A673 (cell line): ENCODE measurements at regions not wholly inside any gene's neighbourhood (a gene's known extent, or its start where the extent isn't known, plus 50 kb on each side); places are given as distances from the start of the nearest gene placed in this dataset.

ENCODE experiments used
- CTCF ChIP-seq: fragments of 300-800, 200-600 bp; sonication (generic); conservative IDR thresholded peaks from 2 replicates; pipeline ENCODE4 v1.5.1; 2017; ENCODE audit warnings: low read depth, mild to moderate bottlenecking, antibody characterized with exemption, low read length, moderate library complexity, mixed read lengths
- EZH2 ChIP-seq: fragments of 200-600 bp; sonication (generic); IDR thresholded peaks from 2 replicates; pipeline ENCODE4 v1.6.1; 2017; ENCODE audit warnings: borderline replicate concordance, low read depth, mild to moderate bottlenecking, mixed read lengths, antibody characterized with exemption, low read length; ENCODE audit not compliant: poor library complexity, severe bottlenecking

- TF ChIP-seq CTCF (no peak), EZH2 (no peak)
Observed at GRCh38 chr4:40693946-40694345, 55.8 kb upstream of the NSUN7 start.
